ENCODE measurements at regions not wholly inside any gene's neighbourhood (a gene's known extent, or its start where the extent isn't known, plus 50 kb on each side); places are given as distances from the start of the nearest gene placed in this dataset.

DNA sequence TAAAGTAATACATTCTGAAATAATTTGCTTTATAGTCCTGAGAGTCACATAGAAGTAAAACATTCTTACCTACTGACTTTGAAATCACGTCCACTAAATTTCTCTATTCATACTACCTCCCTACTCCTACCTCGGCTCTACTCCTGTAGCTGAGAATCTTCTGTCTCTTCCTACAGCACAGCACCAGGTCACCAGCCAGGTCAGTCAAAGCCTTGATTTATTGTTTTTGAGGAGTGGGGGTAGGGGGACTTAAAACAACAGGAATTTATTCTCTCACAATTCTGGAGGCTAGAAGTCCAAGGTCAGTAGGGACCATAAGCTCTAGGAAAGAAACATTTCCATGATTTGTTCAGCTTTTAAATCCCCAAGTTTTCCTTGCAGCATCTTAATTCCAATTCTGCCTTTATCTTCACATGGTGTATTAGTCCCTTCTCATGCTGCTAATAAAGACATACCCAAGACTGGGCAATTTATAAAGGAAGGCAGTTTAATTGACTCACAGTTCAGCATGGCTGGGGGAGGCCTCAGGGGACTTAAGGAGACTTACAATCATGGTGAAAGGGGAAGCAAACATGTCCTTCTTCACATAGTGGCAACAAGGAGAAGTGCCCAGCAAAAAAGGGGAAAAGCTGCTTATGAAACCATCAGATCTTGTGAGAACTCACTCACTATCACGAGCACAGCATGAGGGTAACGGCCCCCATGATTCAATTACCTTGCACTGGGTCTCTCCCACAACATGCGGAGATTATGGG lies 49.6 kb upstream of the CCNG1 start:
- TF ChIP-seq, protein P1, sequence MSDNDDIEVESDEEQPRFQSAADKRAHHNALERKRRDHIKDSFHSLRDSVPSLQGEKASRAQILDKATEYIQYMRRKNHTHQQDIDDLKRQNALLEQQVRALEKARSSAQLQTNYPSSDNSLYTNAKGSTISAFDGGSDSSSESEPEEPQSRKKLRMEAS (IDR thresholded peaks at IDR 0.05; ENCODE audit: low read depth, low read length): no peak
- TF ChIP-seq, protein P2, sequence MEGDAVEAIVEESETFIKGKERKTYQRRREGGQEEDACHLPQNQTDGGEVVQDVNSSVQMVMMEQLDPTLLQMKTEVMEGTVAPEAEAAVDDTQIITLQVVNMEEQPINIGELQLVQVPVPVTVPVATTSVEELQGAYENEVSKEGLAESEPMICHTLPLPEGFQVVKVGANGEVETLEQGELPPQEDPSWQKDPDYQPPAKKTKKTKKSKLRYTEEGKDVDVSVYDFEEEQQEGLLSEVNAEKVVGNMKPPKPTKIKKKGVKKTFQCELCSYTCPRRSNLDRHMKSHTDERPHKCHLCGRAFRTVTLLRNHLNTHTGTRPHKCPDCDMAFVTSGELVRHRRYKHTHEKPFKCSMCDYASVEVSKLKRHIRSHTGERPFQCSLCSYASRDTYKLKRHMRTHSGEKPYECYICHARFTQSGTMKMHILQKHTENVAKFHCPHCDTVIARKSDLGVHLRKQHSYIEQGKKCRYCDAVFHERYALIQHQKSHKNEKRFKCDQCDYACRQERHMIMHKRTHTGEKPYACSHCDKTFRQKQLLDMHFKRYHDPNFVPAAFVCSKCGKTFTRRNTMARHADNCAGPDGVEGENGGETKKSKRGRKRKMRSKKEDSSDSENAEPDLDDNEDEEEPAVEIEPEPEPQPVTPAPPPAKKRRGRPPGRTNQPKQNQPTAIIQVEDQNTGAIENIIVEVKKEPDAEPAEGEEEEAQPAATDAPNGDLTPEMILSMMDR (IDR thresholded peaks at IDR 0.05; ENCODE audit: low read depth, low read length): no peak
- TF ChIP-seq MYC (IDR thresholded peaks at IDR 0.05; ENCODE audit: low read depth, low read length) (no peak), POLR2A (IDR thresholded peaks at IDR 0.05; ENCODE audit: extremely low read depth, insufficient read length) (no peak)
- no peak overlapping the region for H3K4me3 ChIP-seq (ENCODE audit: low read depth, low read length)
- peak; percentile 57 for DNase-seq (ENCODE audit: low read depth)

Measured in NB4 (cell line).